ENCODE measurements at regions not wholly inside any gene's neighbourhood (a gene's known extent, or its start where the extent isn't known, plus 50 kb on each side); places are given as distances from the start of the nearest gene placed in this dataset.

GRCh38 chr2:126748188-126748760 lies 92.3 kb downstream of the GYPC start:
- no peak for DNase-seq

DNA sequence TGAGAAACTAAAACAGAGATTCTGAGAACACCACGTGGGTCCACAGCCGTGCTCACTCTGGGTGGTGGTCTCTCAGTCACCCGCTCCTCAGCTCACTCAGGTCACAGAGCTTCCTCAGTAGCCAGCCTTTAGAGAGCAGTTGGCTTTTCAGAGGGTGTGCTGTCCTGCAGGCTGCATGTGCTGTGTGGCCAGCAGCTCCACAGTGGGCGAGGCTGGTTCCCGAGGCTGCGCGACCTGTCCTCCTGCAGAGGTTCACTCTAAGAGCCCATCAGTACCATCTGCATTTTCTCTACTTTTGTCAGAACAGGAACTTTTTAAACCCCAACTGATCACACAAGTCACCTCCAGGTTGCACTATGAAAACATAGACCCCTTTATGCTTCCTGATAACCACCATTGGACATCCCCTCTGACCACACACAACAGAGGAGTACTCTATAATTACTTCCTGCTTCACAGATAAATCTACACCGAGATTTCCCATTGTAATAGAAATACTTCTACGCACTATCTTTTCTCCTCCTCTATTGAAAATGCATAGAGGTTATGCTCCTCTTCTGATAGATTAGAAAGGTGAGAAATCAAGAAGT lies 93.1 kb downstream of the GYPC start:
- DNase-seq, result no peak

GRCh38 chr2:126749537-126749936 lies 93.6 kb downstream of the GYPC start:
- no peak for DNase-seq

GRCh38 chr2:126750506-126750905 lies 94.5 kb downstream of the GYPC start:
- no peak for DNase-seq

- DNase-seq, result no peak
Observed at GRCh38 chr2:126751477-126751876, 95.5 kb downstream of the GYPC start.

DNA sequence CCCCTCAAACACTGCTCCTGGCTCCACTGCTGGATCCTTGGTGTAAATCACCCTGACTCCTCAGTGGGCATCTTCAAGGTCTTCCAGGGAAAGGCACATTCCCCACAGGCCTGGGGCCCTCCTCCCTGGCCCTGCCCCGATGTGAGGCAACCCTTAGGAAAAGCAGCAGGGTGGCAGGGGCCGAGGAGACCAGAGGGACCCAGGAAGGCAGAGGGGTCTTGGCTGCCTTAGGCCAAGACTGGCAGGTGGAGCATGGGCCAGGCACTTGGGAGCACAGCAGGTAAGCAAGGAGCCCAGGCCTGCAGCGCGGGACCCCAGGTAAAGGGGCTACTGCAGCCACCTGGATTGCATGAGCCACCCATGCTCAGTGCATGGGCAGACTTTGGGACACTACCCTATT lies 96.9 kb downstream of the GYPC start:
- DNase-seq, result no peak

DNA sequence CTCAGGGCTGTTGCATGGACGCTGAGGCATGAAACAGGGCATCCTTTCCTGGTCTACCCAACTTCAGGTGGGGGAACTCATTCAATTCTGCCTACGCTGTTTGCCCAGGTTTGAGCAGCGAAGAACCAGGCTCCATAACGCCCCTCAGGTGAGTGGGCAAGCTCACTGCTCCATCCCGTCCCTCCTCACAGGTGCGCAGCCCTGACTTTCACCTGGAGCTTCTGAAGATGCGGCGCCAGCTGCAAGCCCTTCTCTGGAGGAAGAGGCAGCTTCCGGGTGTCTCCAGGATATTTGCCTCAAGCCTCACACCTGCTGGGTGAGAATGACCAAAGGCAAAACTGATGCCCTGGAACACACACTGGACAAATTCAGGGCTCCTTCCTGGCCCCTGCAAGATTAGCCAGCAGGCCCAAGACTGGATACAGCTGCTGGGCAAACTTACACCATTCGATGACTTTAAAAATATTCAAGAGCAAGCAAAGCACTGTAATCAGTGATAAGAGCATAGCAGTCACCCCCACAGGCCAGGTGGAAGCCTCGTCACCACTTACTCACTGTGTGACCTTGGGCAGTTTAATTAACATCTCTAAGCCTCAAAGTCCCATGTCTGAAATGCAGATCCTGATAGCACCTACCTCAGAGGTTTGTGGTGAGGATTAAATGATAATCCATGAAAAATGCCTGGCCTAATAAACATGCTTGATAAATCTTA lies 97.7 kb downstream of the GYPC start:
- no peak for DNase-seq

DNA sequence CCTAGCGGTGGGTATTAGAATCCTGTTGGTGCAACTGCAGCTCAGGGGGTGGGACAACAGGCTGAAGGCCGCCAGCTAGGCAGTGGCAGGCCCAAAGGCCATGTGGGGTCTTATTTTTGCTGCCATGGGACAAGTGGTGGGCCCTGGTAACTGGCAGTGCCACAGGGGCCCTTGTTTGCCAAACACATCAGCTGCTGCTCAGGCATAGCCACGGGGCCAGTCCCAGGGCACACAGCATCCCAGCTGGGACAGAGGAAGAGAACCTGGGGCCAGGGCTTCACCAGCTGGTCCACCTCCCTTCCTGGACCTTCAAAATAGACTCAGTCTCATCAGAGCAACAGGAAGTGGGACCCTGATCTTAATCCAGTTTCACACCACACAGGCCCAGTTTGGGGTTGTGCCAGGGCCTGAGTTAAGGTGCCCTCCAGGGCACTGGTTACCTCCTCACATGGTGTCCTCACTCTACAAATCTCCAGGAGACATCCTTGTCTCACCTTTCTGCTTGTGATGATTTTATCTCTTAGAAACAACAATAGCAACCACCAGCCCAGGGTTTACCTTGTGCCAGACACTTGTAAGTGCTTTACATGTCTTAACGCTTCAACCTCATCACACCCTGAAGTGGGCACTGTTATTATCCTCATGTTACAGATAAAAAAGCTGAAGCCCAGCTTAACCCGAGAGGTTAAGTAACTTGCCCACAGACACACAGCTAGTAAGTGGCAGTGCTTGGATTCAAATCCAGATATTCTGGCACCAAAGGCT lies 98.5 kb downstream of the GYPC start:
- no peak for DNase-seq

GRCh38 chr2:126756125-126756524 lies 100.2 kb downstream of the GYPC start:
- no peak for DNase-seq

DNA sequence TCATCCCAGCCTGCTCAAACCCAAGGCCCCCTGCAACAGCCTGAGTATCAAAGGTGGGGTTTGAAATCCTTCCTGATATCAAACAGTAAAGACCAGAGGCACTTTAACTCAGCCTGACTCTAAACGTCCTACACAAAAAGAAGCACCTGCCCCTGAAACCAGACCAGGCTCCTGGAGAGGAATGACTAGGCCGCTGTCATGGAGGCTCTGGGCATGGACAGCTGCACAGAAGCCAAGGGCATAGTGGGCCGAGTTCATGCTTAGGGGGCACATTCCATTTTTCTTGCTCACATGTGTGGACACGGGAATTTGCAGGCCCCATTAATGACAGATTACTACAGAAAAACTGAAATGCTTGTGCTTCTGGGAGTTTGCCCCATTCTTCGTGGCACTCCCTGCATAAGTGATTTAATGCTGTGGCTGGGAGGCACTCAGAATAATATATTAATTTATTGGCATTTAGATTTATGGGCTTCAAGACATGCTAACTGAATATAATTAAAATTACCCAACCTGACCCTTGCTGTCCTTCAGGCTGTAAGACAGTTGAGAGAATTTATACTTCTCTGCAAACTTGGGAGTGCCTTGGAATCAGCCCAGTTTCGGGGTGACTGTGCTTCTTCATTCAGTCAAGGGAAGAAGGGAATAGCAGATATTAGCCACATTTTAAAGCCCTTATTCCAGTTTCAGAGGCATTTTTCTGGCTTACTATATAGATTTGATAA lies 105.5 kb downstream of the GYPC start:
- DNase-seq, result no peak

- DNase-seq, result no peak
Observed at GRCh38 chr2:126761981-126762878, 106.3 kb downstream of the GYPC start.

GRCh38 chr2:126764686-126765265 lies 108.8 kb downstream of the GYPC start:
- DNase-seq, result no peak

DNA sequence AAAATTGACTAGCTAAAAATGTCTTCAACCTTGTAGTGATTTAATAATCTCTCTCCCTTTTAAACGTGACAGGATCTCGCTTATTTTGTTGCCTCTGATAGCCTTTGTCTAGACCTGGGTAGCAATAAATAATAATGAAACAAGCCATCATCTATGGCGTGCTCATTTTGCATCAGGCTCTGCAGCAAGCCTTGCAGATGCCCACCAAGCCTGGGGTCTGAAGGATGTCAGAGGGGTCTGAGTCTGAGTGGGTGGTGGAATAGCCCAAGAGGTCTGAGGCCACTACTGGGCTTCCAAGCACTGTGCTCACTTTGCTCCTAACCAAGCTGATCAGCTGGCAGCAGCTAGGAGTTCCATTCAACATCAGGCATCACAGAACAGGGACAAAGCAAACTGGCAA lies 109.4 kb downstream of the GYPC start:
- DNase-seq, result no peak

DNA sequence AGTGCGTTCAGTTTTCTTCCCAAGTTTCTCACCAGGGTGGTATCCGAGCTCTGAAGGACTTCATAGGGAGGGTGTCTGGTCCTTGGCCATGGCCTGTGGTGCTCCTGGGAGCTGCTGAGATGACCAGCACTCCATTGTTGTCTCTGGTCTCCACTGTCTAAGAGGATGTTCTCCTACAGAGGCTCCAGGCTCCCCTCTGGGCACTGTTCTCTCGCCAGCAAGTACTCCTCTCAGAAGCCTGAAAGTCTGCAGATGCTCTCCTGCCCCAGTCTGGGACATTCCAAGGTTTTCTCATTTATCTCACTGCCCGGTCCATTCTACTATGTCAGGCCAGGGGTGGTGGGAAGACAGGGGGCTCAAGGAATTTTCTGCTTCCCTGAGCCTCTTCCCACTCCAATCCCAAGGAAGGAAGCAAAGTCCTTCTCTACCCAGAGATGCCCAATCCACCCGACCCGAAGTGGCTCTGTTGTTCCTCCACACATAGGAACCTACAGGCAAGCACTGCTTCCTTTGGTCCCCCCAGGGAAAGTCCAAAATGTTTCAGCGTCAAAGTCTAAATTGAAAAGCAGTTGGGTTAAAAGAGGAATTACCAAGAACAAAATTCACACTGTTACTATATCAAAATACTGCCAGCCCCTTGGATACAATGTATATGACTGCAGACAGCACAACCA lies 110.5 kb downstream of the GYPC start:
- no peak for DNase-seq

DNA sequence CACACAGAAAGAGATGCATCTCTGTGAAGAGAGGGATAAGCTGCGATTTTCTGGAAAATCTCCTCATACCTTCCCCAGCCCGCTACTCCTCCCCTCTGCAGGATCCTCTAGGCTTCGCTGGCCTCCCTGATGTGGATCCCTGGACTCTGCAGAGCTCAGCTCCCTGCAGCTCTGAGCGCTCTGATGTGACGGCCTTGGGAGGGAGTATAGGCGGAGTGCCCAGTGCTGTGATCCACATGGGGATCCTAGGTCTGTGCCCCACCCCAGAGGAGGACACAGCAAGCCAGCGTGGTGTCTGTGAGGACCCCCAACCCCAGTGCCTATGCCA lies 111.0 kb downstream of the GYPC start:
- DNase-seq, result no peak

GRCh38 chr2:126769118-126769517 lies 113.2 kb downstream of the GYPC start:
- DNase-seq, result no peak

GRCh38 chr2:126770466-126770865 lies 114.5 kb downstream of the GYPC start:
- no peak for DNase-seq

GRCh38 chr2:126771094-126771493 lies 115.1 kb downstream of the GYPC start:
- no peak for DNase-seq

DNA sequence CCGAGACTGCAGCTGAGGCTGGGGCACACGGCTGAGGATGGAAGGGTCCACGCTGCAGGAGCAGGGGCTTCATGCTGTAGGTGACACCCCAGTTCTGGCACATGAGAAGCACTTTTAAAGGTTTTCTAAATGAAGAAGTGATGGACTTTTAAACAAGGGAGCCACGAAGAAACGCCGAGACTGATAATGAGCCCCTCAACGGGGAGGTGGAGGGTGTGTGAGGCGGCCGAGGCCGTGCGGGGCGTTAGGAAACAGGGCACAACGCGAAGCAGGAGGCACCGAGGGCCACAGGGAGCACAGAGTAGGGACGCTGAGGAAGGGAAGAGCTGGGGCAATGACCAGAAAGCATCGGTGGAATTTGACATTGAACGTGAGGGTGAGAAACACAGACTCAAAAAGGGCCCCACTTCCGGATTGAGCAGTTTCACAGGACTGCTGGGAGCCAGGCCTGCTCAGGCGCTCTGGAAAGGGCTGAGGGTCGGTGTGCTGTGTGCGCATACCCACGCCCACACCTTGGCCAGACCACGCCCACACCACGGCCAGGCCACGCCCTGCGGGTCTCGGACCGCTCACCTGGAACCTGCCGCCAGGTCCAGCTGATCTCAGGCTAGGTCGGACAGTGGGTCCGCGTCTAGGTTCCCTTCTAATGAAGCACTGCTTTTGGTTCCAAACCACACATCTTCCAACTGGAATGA lies 115.7 kb downstream of the GYPC start:
- no peak for DNase-seq

- no peak for DNase-seq
Observed at GRCh38 chr2:126774290-126774689, 118.3 kb downstream of the GYPC start.

DNA sequence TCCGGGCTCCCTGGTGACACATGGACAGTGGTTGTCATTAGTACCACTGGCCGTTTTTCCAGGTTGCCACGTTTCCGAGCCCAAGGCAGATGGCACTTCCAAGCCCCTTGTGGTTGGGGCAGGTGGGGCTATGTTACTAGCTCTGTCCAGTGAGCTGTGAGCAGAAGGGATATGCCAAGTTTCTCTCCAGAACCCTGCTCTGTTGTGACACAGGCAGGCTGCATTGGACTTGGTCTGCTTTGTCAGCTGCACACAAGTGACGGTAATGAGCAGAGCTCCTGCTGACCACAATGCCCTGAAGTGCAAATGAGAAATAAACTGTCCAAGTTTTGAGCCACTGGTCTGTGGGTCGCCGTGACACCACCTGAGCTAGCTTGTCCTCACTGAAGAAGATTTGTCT lies 118.8 kb downstream of the GYPC start:
- no peak for DNase-seq

All from NCI-H2227 treated with DMSO at 0.1 percent for 48 hours (cell line).